ENCODE measurements at regions not wholly inside any gene's neighbourhood (a gene's known extent, or its start where the extent isn't known, plus 50 kb on each side); places are given as distances from the start of the nearest gene placed in this dataset.

DNA sequence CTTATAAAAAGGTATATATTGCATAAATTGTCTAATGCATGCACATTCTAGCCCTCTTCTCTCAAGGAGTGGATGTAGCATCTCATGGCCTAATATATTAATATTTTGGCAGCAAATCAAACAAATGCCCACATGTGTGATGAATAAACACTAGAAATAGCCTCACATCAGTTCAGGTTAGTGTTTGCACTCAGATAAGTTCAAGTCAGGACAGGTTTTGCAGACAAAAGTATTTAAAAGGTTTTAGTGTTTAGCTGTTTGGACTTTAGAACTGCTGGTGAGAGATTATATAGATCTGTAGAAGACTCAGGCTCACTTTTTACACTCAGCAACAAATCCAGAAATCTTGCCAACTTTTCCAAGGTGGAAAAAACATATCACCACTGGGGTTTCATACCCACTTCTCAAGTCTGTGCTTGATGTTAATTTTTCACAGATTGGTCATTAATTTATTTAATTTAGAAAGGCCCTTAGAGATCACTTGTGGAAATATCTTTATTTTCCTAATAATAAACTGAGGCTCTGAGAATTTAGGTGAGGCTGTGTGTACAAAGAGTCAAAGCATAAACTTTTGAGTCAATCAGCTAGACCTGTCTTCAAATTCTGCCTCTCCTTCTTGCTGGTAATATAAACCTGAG is 362.6 kb downstream of the GASK1B start:
- H3K36me3 Mint-ChIP-seq: no peaks in the 10 kb centered on the region
- no peak overlapping the region for H3K4me3 Mint-ChIP-seq
- no peak for ATAC-seq (ENCODE audit: low read depth in 2 of 2)
- DNase-seq: no peak
- Histone ChIP-seq H3K4me3 (ENCODE audit: low read depth, low read length) (no peak overlapping the region), H3K27ac (ENCODE audit: insufficient read depth, low read length, poor library complexity, severe bottlenecking) (no peak overlapping the region), H3K4me1 (ENCODE audit: control insufficient read depth, insufficient read depth, low read length, poor library complexity, severe bottlenecking) (no peaks in the 10 kb centered on the region), H3K36me3 (ENCODE audit: control insufficient read depth, insufficient read depth, low read length) (no peaks in the 10 kb centered on the region), H3K9me3 (ENCODE audit: control insufficient read depth in 2 of 2, low read length in 2 of 2) (peaks cover 0 to 7% of the 10 kb centered on the region in 2 experiments), H3K27me3 (ENCODE audit: control insufficient read depth, insufficient read depth, low read length) (no peaks in the 10 kb centered on the region)
- no peaks in the 10 kb centered on the region for H3K4me1 Mint-ChIP-seq
- peaks cover 0 to 7% (median 3%) of the 10 kb centered on the region in 7 donors for H3K9me3 Mint-ChIP-seq
- no peaks in the 10 kb centered on the region for H3K27me3 Mint-ChIP-seq
- H3K27ac Mint-ChIP-seq: no peak overlapping the region

GRCh38 chr4:157808796-157809383 is 363.9 kb downstream of the GASK1B start:
- Mint-ChIP-seq H3K4me3 (no peak overlapping the region), H3K36me3 (no peaks in the 10 kb centered on the region), H3K27ac (no peak overlapping the region), H3K9me3 (peaks cover 0 to 8% (median 5%) of the 10 kb centered on the region in 7 donors), H3K27me3 (no peaks in the 10 kb centered on the region), H3K4me1 (no peaks in the 10 kb centered on the region)
- H3K27me3 ChIP-seq (ENCODE audit: control insufficient read depth, insufficient read depth, low read length): no peaks in the 10 kb centered on the region
- no peak overlapping the region for H3K27ac ChIP-seq (ENCODE audit: insufficient read depth, low read length, poor library complexity, severe bottlenecking)
- no peak overlapping the region for H3K4me3 ChIP-seq (ENCODE audit: low read depth, low read length)
- DNase-seq (no peak), ATAC-seq (ENCODE audit: low read depth in 2 of 2) (no peak)
- no peaks in the 10 kb centered on the region for H3K4me1 ChIP-seq (ENCODE audit: control insufficient read depth, insufficient read depth, low read length, poor library complexity, severe bottlenecking)
- H3K9me3 ChIP-seq (ENCODE audit: control insufficient read depth in 2 of 2, low read length in 2 of 2): peaks cover 0 to 7% of the 10 kb centered on the region in 2 experiments
- H3K36me3 ChIP-seq (ENCODE audit: control insufficient read depth, insufficient read depth, low read length): no peaks in the 10 kb centered on the region

DNA sequence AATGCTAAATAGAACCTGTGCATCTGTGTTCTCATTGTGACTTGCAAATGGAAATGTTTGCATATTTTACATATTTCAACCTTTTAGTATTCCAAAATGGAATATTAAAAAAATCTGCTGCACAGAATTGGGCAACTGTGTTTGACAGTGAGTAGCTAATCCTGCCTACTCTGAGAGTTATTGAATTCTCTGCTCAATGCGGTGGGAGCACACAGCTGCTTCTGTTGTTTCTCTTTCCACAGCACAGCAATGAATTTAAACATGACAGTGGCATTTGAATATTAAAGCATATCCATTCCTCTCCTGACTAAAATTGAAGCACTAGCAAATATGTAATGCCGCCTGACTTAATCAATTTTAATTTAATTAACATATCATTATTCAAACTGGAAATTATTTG is 366.6 kb downstream of the GASK1B start:
- no peaks in the 10 kb centered on the region for H3K36me3 Mint-ChIP-seq
- no peak overlapping the region for H3K4me3 Mint-ChIP-seq
- Histone ChIP-seq H3K4me1 (ENCODE audit: control insufficient read depth, insufficient read depth, low read length, poor library complexity, severe bottlenecking) (no peaks in the 10 kb centered on the region), H3K4me3 (ENCODE audit: low read depth, low read length) (no peak overlapping the region), H3K9me3 (ENCODE audit: control insufficient read depth in 2 of 2, low read length in 2 of 2) (no peaks in the 10 kb centered on the region), H3K36me3 (ENCODE audit: control insufficient read depth, insufficient read depth, low read length) (no peaks in the 10 kb centered on the region), H3K27ac (ENCODE audit: insufficient read depth, low read length, poor library complexity, severe bottlenecking) (no peak overlapping the region), H3K27me3 (ENCODE audit: control insufficient read depth, insufficient read depth, low read length) (no peaks in the 10 kb centered on the region)
- no peaks in the 10 kb centered on the region for H3K27me3 Mint-ChIP-seq
- no peaks in the 10 kb centered on the region for H3K4me1 Mint-ChIP-seq
- ATAC-seq (ENCODE audit: low read depth in 2 of 2) (no peak), DNase-seq (no peak)
- H3K9me3 Mint-ChIP-seq: peaks cover 0 to 12% (median 5%) of the 10 kb centered on the region in 7 donors
- no peak overlapping the region for H3K27ac Mint-ChIP-seq

DNA sequence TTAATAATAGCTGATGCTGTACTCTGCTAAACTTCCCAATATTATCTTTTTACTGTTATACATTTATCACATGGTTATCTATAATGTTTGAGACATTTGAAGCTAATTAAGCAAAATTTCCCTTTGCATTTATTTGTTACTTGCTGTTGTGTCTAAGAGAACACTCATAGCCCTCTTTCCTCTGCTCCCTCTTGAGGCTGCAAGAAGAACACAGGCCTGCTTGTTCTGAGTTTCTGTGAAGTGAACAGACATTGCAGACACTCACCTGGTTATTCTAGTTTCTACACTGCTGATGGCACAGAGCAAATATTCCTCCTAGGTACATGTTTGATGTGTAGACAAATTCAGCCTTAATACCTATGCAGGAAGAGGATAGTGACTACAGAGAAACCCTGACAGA is 367.8 kb downstream of the GASK1B start:
- no peak for ATAC-seq (ENCODE audit: low read depth in 2 of 2)
- Histone ChIP-seq H3K4me1 (ENCODE audit: control insufficient read depth, insufficient read depth, low read length, poor library complexity, severe bottlenecking) (no peaks in the 10 kb centered on the region), H3K4me3 (ENCODE audit: low read depth, low read length) (no peak overlapping the region), H3K9me3 (ENCODE audit: control insufficient read depth in 2 of 2, low read length in 2 of 2) (no peaks in the 10 kb centered on the region), H3K27ac (ENCODE audit: insufficient read depth, low read length, poor library complexity, severe bottlenecking) (no peak overlapping the region), H3K36me3 (ENCODE audit: control insufficient read depth, insufficient read depth, low read length) (no peaks in the 10 kb centered on the region), H3K27me3 (ENCODE audit: control insufficient read depth, insufficient read depth, low read length) (no peaks in the 10 kb centered on the region)
- Mint-ChIP-seq H3K27me3 (no peaks in the 10 kb centered on the region), H3K36me3 (no peaks in the 10 kb centered on the region), H3K4me3 (no peak overlapping the region), H3K27ac (no peak overlapping the region), H3K9me3 (peaks cover 0 to 15% (median 5%) of the 10 kb centered on the region in 7 donors), H3K4me1 (no peaks in the 10 kb centered on the region)
- no peak for DNase-seq

DNA sequence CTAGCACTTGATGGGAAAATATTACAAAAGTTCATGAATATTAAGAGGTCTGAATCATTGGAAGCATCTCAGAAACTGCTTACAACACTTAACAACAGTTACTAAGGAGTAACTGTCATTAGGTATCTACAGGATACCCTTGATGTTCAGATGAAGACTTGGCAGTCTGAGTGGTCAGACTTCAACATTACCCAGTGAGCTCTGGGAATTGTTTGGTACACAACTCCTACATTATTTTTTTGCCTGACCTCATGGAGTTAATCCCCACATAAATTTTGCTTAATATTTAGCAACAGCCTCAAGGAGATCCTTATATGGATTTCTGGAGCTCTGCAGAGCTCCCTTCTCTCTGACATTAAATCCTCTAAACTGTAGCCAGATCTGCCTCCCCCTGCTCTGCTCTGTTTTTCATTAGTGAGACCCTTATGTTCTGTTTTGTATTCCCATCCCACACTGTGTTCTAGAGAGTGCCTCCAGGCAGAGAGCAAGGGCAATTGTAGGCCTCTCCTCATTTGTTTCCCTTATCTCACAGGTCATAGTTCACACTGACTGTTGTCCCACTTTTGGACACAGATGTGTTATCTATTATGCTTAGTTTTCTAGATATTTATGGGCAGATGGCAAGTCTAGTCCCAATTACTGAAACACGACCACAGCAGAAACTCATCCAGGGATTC is 368.8 kb downstream of the GASK1B start:
- Histone ChIP-seq H3K36me3 (ENCODE audit: control insufficient read depth, insufficient read depth, low read length) (no peaks in the 10 kb centered on the region), H3K9me3 (ENCODE audit: control insufficient read depth in 2 of 2, low read length in 2 of 2) (no peaks in the 10 kb centered on the region), H3K4me1 (ENCODE audit: control insufficient read depth, insufficient read depth, low read length, poor library complexity, severe bottlenecking) (no peaks in the 10 kb centered on the region), H3K27me3 (ENCODE audit: control insufficient read depth, insufficient read depth, low read length) (no peaks in the 10 kb centered on the region), H3K4me3 (ENCODE audit: low read depth, low read length) (no peak overlapping the region), H3K27ac (ENCODE audit: insufficient read depth, low read length, poor library complexity, severe bottlenecking) (no peak overlapping the region)
- no peak for DNase-seq
- H3K9me3 Mint-ChIP-seq: peaks cover 0 to 15% (median 5%) of the 10 kb centered on the region in 7 donors
- ATAC-seq (ENCODE audit: low read depth in 2 of 2): no peak
- H3K27ac Mint-ChIP-seq: no peak overlapping the region
- no peaks in the 10 kb centered on the region for H3K4me1 Mint-ChIP-seq
- H3K27me3 Mint-ChIP-seq: no peaks in the 10 kb centered on the region
- no peak overlapping the region for H3K4me3 Mint-ChIP-seq
- H3K36me3 Mint-ChIP-seq: no peaks in the 10 kb centered on the region

- Mint-ChIP-seq H3K27ac (no peak overlapping the region), H3K4me3 (no peak overlapping the region), H3K27me3 (no peaks in the 10 kb centered on the region), H3K4me1 (no peaks in the 10 kb centered on the region), H3K36me3 (no peaks in the 10 kb centered on the region), H3K9me3 (peaks cover 0 to 15% (median 5%) of the 10 kb centered on the region in 7 donors)
- no peak for ATAC-seq (ENCODE audit: low read depth in 2 of 2)
- H3K4me1 ChIP-seq (ENCODE audit: control insufficient read depth, insufficient read depth, low read length, poor library complexity, severe bottlenecking): no peaks in the 10 kb centered on the region
- DNase-seq: no peak
- no peaks in the 10 kb centered on the region for H3K27me3 ChIP-seq (ENCODE audit: control insufficient read depth, insufficient read depth, low read length)
- H3K27ac ChIP-seq (ENCODE audit: insufficient read depth, low read length, poor library complexity, severe bottlenecking): no peak overlapping the region
- H3K9me3 ChIP-seq (ENCODE audit: control insufficient read depth in 2 of 2, low read length in 2 of 2): no peaks in the 10 kb centered on the region
- no peak overlapping the region for H3K4me3 ChIP-seq (ENCODE audit: low read depth, low read length)
- no peaks in the 10 kb centered on the region for H3K36me3 ChIP-seq (ENCODE audit: control insufficient read depth, insufficient read depth, low read length)
Measured at GRCh38 chr4:157803421-157803820, 369.4 kb downstream of the GASK1B start.

- Histone ChIP-seq H3K27ac (ENCODE audit: insufficient read depth, low read length, poor library complexity, severe bottlenecking) (no peak overlapping the region), H3K27me3 (ENCODE audit: control insufficient read depth, insufficient read depth, low read length) (no peaks in the 10 kb centered on the region), H3K4me3 (ENCODE audit: low read depth, low read length) (no peak overlapping the region), H3K36me3 (ENCODE audit: control insufficient read depth, insufficient read depth, low read length) (no peaks in the 10 kb centered on the region), H3K9me3 (ENCODE audit: control insufficient read depth in 2 of 2, low read length in 2 of 2) (no peaks in the 10 kb centered on the region), H3K4me1 (ENCODE audit: control insufficient read depth, insufficient read depth, low read length, poor library complexity, severe bottlenecking) (no peaks in the 10 kb centered on the region)
- Mint-ChIP-seq H3K27ac (no peak overlapping the region), H3K27me3 (no peaks in the 10 kb centered on the region), H3K9me3 (peaks cover 0 to 2% (median 0%) of the 10 kb centered on the region in 7 donors), H3K4me1 (no peaks in the 10 kb centered on the region), H3K36me3 (no peaks in the 10 kb centered on the region), H3K4me3 (no peak overlapping the region)
- DNase-seq (no peak), ATAC-seq (ENCODE audit: low read depth in 2 of 2) (no peak)
Measured at GRCh38 chr4:157795495-157795894, 377.3 kb downstream of the GASK1B start.

- Histone ChIP-seq H3K27me3 (ENCODE audit: control insufficient read depth, insufficient read depth, low read length) (no peaks in the 10 kb centered on the region), H3K27ac (ENCODE audit: insufficient read depth, low read length, poor library complexity, severe bottlenecking) (no peak overlapping the region), H3K4me1 (ENCODE audit: control insufficient read depth, insufficient read depth, low read length, poor library complexity, severe bottlenecking) (no peaks in the 10 kb centered on the region), H3K9me3 (ENCODE audit: control insufficient read depth in 2 of 2, low read length in 2 of 2) (no peaks in the 10 kb centered on the region), H3K4me3 (ENCODE audit: low read depth, low read length) (no peak overlapping the region), H3K36me3 (ENCODE audit: control insufficient read depth, insufficient read depth, low read length) (no peaks in the 10 kb centered on the region)
- Mint-ChIP-seq H3K9me3 (peaks cover 0 to 3% (median 0%) of the 10 kb centered on the region in 7 donors), H3K4me1 (no peaks in the 10 kb centered on the region), H3K27ac (no peak overlapping the region), H3K4me3 (no peak overlapping the region), H3K27me3 (no peaks in the 10 kb centered on the region), H3K36me3 (no peaks in the 10 kb centered on the region)
- DNase-seq (no peak), ATAC-seq (ENCODE audit: low read depth in 2 of 2) (no peak)
Measured at GRCh38 chr4:157792716-157793115, 380.1 kb downstream of the GASK1B start.

Measured in CD4-positive, CD25-positive, alpha-beta regulatory T cell (primary cell).